ENCODE measurements at regions not wholly inside any gene's neighbourhood (a gene's known extent, or its start where the extent isn't known, plus 50 kb on each side); places are given as distances from the start of the nearest gene placed in this dataset.

- TF ChIP-seq ZFP36 (IDR thresholded peaks at IDR 0.05; ENCODE audit: borderline replicate concordance, partially characterized antibody) (no peak), CHD4 (IDR thresholded peaks at IDR 0.05; ENCODE audit: borderline replicate concordance) (no peak), CHD2 (IDR thresholded peaks at IDR 0.05; ENCODE audit: low read length, partially characterized antibody) (no peak), CTCF (IDR thresholded peaks at IDR 0.05) (no peak), KDM1A (IDR thresholded peaks at IDR 0.05; ENCODE audit: low read depth) (no peak), POLR2AphosphoS2 (conservative IDR thresholded peaks at IDR 0.05; ENCODE audit: low read length) (no peak), ESRRA (IDR thresholded peaks at IDR 0.05; ENCODE audit: borderline replicate concordance, low read length) (no peak), BCL3 (IDR thresholded peaks at IDR 0.05) (no peak), NPAS2 (CRISPR knock-in tag; IDR thresholded peaks at IDR 0.05; ENCODE audit: borderline replicate concordance) (no peak), PBX3 (IDR thresholded peaks at IDR 0.05) (no peak)
Measured at GRCh38 chr12:124689631-124690030, 122.2 kb upstream of the NCOR2 start.

Measured in A549 (cell line).